Hepatocyte (in vitro differentiated cells): ENCODE measurements at regions not wholly inside any gene's neighbourhood (a gene's known extent, or its start where the extent isn't known, plus 50 kb on each side); places are given as distances from the start of the nearest gene placed in this dataset.

Experiments used
- DNase-seq: peaks from one replicate; pipeline ENCODE4 v3.0.0-alpha.2; 2016; ENCODE audit warnings: low spot score
- H2AFZ ChIP-seq: fragments of 200-600 bp; sonication (generic); 2 replicates; pipeline ENCODE4 v1.6.0; 2016; ENCODE audit warnings: antibody characterized with exemption, mild to moderate bottlenecking
- H3K27ac ChIP-seq: fragments of 200-600 bp; sonication (generic); 2 replicates; pipeline ENCODE4 v1.5.1; 2016; ENCODE audit warnings: mild to moderate bottlenecking
- H3K27me3 ChIP-seq: fragments of 200-600 bp; sonication (generic); 2 replicates; pipeline ENCODE4 v1.6.1; 2016
- H3K36me3 ChIP-seq: fragments of 200-600 bp; sonication (generic); replicated peaks from 2 replicates; pipeline ENCODE4 v1.5.1; 2016; ENCODE audit warnings: low read depth; ENCODE audit not compliant: insufficient read depth
- H3K4me1 ChIP-seq: fragments of 200-600 bp; sonication (generic); 2 replicates; pipeline ENCODE4 v1.5.1; 2016; ENCODE audit warnings: mild to moderate bottlenecking, moderate library complexity; ENCODE audit not compliant: insufficient read depth
- H3K4me2 ChIP-seq: fragments of 200-600 bp; sonication (generic); 2 replicates; pipeline ENCODE4 v1.6.0; 2016
- H3K4me3 ChIP-seq: fragments of 200-600 bp; sonication (generic); 2 replicates; pipeline ENCODE4 v1.5.1; 2016; ENCODE audit warnings: mild to moderate bottlenecking
- H3K79me2 ChIP-seq: fragments of 200-600 bp; sonication (generic); 2 replicates; pipeline ENCODE4 v1.6.0; 2017; ENCODE audit warnings: mild to moderate bottlenecking
- H3K9me2 ChIP-seq: fragments of 200-600 bp; sonication (generic); replicated peaks from 2 replicates; pipeline ENCODE4 v1.6.0; 2017; ENCODE audit warnings: mild to moderate bottlenecking; ENCODE audit not compliant: insufficient read depth
- H3K9me3 ChIP-seq: fragments of 200-600 bp; sonication (generic); 2 replicates; pipeline ENCODE4 v1.5.1; 2016; ENCODE audit warnings: low read depth, mild to moderate bottlenecking
- H4K20me1 ChIP-seq: fragments of 200-600 bp; sonication (generic); 2 replicates; pipeline ENCODE4 v1.6.0; 2016; ENCODE audit warnings: mild to moderate bottlenecking; ENCODE audit not compliant: insufficient read depth, poor library complexity, severe bottlenecking
- EZH2 ChIP-seq: fragments of 200-600 bp; sonication (generic); IDR thresholded peaks from 2 replicates; pipeline ENCODE4 v1.6.1; 2016; ENCODE audit warnings: antibody characterized with exemption, mild to moderate bottlenecking, borderline replicate concordance
- EZH2phosphoT487 ChIP-seq: fragments of 200-600 bp; sonication (generic); IDR thresholded peaks from one replicate; pipeline ENCODE4 v1.6.1; 2018; ENCODE audit warnings: antibody characterized with exemption, mild to moderate bottlenecking, low read depth, moderate library complexity; ENCODE audit not compliant: unreplicated experiment, severe bottlenecking
- WGBS: methylation state at CpG from one replicate; pipeline ENCODE4 v1.1.6; 2016; ENCODE audit warnings: low lambda C conversion rate; ENCODE audit errors: missing lambda C conversion rate; 5-methylcytosine and 5-hydroxymethylcytosine counted together
- TF ChIP-seq, protein P1 (sequence below): fragments of 200-600 bp; sonication (generic); IDR thresholded peaks from 2 replicates; pipeline ENCODE4 v1.5.1; 2016; ENCODE audit warnings: antibody characterized with exemption, mild to moderate bottlenecking; ENCODE audit not compliant: poor library complexity

DNA sequence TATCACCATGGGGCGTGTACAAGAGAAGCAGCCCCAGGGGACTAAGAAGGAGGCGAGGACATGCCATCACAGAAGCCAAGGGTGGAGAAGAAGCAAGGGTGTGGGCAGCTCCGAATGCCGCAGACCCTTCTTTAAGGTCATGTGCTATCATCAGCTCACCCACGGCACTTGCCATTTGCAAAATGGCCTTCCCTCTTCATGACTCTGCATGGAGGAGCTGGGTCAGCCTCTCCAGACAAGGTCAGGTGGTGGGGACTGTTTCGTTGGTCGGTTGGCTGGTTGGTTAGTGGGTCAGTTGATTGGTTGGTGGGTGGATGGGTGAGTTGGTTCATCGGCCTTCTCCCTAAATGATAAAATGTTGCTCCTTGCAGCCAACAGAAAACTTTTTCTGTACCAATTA lies 622.5 kb downstream of the TBC1D22A start:
- TF ChIP-seq, protein P1, sequence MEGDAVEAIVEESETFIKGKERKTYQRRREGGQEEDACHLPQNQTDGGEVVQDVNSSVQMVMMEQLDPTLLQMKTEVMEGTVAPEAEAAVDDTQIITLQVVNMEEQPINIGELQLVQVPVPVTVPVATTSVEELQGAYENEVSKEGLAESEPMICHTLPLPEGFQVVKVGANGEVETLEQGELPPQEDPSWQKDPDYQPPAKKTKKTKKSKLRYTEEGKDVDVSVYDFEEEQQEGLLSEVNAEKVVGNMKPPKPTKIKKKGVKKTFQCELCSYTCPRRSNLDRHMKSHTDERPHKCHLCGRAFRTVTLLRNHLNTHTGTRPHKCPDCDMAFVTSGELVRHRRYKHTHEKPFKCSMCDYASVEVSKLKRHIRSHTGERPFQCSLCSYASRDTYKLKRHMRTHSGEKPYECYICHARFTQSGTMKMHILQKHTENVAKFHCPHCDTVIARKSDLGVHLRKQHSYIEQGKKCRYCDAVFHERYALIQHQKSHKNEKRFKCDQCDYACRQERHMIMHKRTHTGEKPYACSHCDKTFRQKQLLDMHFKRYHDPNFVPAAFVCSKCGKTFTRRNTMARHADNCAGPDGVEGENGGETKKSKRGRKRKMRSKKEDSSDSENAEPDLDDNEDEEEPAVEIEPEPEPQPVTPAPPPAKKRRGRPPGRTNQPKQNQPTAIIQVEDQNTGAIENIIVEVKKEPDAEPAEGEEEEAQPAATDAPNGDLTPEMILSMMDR, result no peak
- no peak for TF ChIP-seq EZH2phosphoT487
- TF ChIP-seq EZH2, result no peak
- Histone ChIP-seq H3K27ac (no peak overlapping the region), H3K9me2 (no peaks in the 10 kb centered on the region), H3K79me2 (no peaks in the 10 kb centered on the region), H4K20me1 (no peaks in the 10 kb centered on the region), H3K9me3 (no peaks in the 10 kb centered on the region), H3K4me1 (no peaks in the 10 kb centered on the region), H3K4me3 (no peak overlapping the region), H2AFZ (no peak overlapping the region), H3K27me3 (no peaks in the 10 kb centered on the region), H3K4me2 (no peak overlapping the region), H3K36me3 (no peaks in the 10 kb centered on the region)
- WGBS, result 67% methylated on average over 8 of the region's 8 CpGs
- DNase-seq, result no peak

DNA sequence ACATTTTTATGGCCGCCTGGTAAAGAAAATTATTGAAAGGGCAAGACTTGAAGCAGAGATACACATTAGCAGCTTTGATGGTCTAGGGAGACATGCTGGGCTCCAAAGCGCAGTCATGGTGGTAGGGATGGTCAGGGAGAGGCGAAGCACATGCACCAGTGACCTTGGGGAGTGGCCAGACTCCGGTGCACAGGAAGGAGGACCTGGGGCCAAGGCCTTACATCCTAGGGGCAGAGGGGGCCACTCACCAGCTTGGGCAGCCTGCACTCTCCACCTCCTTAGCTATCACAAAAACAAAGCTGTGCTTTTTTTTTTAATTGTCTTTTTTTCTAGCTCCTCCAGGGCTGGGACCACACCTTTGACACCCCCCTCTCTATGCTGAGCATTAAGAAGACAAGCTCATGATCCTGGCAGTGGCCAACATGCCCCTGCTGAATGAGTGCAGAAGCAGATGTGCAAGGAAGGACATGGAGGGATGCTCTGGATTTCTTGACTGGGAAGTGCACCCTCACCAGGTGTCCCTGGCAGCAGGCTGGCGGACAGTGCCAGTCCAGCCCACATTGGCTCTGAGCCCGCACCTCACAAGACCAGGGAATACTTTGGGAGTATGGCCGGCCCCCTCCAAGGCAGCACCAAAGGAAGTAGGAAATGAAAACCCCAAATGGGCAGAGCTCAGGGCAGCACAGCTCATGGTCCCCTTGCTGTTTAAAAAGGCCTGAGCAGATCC lies 619.9 kb downstream of the TBC1D22A start:
- Histone ChIP-seq H4K20me1 (no peaks in the 10 kb centered on the region), H3K9me2 (no peaks in the 10 kb centered on the region), H3K79me2 (no peaks in the 10 kb centered on the region), H3K4me1 (no peaks in the 10 kb centered on the region), H3K9me3 (no peaks in the 10 kb centered on the region), H3K27me3 (no peaks in the 10 kb centered on the region), H3K36me3 (no peaks in the 10 kb centered on the region), H3K4me3 (no peak overlapping the region), H2AFZ (no peak overlapping the region), H3K27ac (no peak overlapping the region), H3K4me2 (no peak overlapping the region)
- 80% methylated on average over 7 of the region's 7 CpGs for WGBS
- TF ChIP-seq EZH2phosphoT487, result no peak
- TF ChIP-seq, protein P1, result no peak
- no peak for TF ChIP-seq EZH2
- DNase-seq, result no peak

DNA sequence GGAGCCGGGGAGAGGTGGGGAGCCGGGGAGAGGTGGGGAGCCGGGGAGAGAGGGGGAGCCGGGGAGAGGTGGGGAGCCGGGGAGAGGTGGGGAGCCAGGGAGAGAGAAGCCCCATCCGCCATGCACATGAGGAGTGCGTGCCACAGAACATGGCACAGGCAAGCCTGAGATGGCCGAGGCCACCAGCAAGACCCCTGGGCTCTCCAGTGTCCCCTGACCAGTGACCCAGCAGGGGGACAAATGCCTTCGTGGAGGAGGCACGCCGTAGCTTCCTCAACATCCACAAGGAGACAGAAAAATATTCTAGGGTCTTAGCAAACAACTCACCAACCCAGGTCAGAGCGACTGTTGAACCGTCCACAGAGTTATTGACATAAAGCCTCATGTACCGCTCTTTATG lies 618.8 kb downstream of the TBC1D22A start:
- no peaks in the 10 kb centered on the region for H3K79me2 ChIP-seq
- no peaks in the 10 kb centered on the region for H3K9me3 ChIP-seq
- H3K4me3 ChIP-seq, result no peak overlapping the region
- H3K27me3 ChIP-seq, result no peaks in the 10 kb centered on the region
- TF ChIP-seq, protein P1, result no peak
- TF ChIP-seq EZH2phosphoT487 (no peak), EZH2 (no peak)
- no peak overlapping the region for H2AFZ ChIP-seq
- H3K4me1 ChIP-seq, result no peaks in the 10 kb centered on the region
- no peak overlapping the region for H3K27ac ChIP-seq
- no peak for DNase-seq
- H3K4me2 ChIP-seq, result no peak overlapping the region
- no peaks in the 10 kb centered on the region for H3K36me3 ChIP-seq
- 80% methylated on average over 7 of the region's 14 CpGs for WGBS
- no peaks in the 10 kb centered on the region for H4K20me1 ChIP-seq
- no peaks in the 10 kb centered on the region for H3K9me2 ChIP-seq
